Activated T-helper 17 cell treated with anti-CD3 and anti-CD28 coated beads, Interleukin-2, amount 50 U/mL, for 72 hours (primary cell): ENCODE measurements at regions not wholly inside any gene's neighbourhood (a gene's known extent, or its start where the extent isn't known, plus 50 kb on each side); places are given as distances from the start of the nearest gene placed in this dataset.
"Not testable (repeated sequence)": the region's sequence is repeated elsewhere in the genome, so short reads cannot be mapped to it uniquely, and the experiment has no call there.

ENCODE experiments used
- ATAC-seq: fragments of 150-1000 bp; cut with Tn5 transposase; replicated peaks from 2 replicates; pipeline ENCODE4 v1.10.0; 2021; ENCODE audit warnings: mild to moderate bottlenecking, moderate library complexity
- H3K27ac Mint-ChIP-seq: one replicate; pipeline ENCODE4 v1.8.0; 2022; ENCODE audit warnings: mixed read lengths
- H3K27me3 Mint-ChIP-seq: one replicate; pipeline ENCODE4 v1.8.0; 2022; ENCODE audit warnings: mixed read lengths
- H3K36me3 Mint-ChIP-seq: one replicate; pipeline ENCODE4 v1.8.0; 2022; ENCODE audit warnings: low read depth, mild to moderate bottlenecking, mixed read lengths
- H3K4me1 Mint-ChIP-seq: one replicate; pipeline ENCODE4 v1.8.0; 2022; ENCODE audit warnings: mixed read lengths
- H3K4me3 Mint-ChIP-seq: one replicate; pipeline ENCODE4 v1.8.0; 2022; ENCODE audit warnings: mild to moderate bottlenecking, mixed read lengths
- H3K9me3 Mint-ChIP-seq: one replicate; pipeline ENCODE4 v1.8.0; 2022; ENCODE audit warnings: mixed read lengths

GRCh38 chr7:48992816-48993215 is 68.5 kb downstream of the CDC14C start:
- H3K4me1 Mint-ChIP-seq, result no peaks in the 10 kb centered on the region
- H3K36me3 Mint-ChIP-seq, result no peaks in the 10 kb centered on the region
- H3K27ac Mint-ChIP-seq, result no peak overlapping the region
- no peaks in the 10 kb centered on the region for H3K9me3 Mint-ChIP-seq
- no peaks in the 10 kb centered on the region for H3K27me3 Mint-ChIP-seq
- no peak for ATAC-seq
- H3K4me3 Mint-ChIP-seq, result no peak overlapping the region

DNA sequence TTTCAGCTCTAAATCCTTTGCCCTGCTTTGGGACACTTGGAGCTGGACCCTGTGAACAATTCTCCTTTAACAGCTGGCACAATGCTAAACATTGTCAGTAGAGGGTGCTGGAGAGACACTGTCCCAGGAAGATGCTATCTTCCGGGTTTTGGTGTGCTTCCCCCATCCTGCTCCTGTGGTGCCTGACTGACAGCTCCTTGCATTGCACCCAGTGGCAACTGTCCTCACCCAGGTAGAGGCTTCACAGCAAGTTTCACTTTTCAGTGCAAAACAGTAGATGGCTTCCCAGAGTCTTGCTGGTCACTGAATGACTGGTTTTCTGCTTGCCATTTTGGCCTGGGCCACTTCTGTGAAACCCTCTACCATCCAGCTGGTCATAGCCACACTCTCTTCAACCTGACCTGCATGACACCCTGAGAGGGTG is 77.3 kb downstream of the CDC14C start:
- H3K27me3 Mint-ChIP-seq, result no peaks in the 10 kb centered on the region

GRCh38 chr7:49010717-49011116 is 86.4 kb downstream of the CDC14C start:
- H3K4me3 Mint-ChIP-seq, result no peak overlapping the region
- no peaks in the 10 kb centered on the region for H3K27me3 Mint-ChIP-seq
- H3K36me3 Mint-ChIP-seq, result no peaks in the 10 kb centered on the region
- no peak for ATAC-seq
- no peaks in the 10 kb centered on the region for H3K4me1 Mint-ChIP-seq
- H3K9me3 Mint-ChIP-seq, result peaks cover 26% of the 10 kb centered on the region
- H3K27ac Mint-ChIP-seq, result no peak overlapping the region

More for the DNA sequence above, 77.3 kb downstream of the CDC14C start:
- H3K9me3 Mint-ChIP-seq, result peaks cover 10% of the 10 kb centered on the region
- ATAC-seq, result no peak
- no peaks in the 10 kb centered on the region for H3K36me3 Mint-ChIP-seq
- H3K4me1 Mint-ChIP-seq, result no peaks in the 10 kb centered on the region
- no peak overlapping the region for H3K27ac Mint-ChIP-seq
- H3K4me3 Mint-ChIP-seq, result no peak overlapping the region

- no peak overlapping the region for H3K27ac Mint-ChIP-seq
- ATAC-seq, result no peak
- H3K4me3 Mint-ChIP-seq, result no peak overlapping the region
- no peaks in the 10 kb centered on the region for H3K36me3 Mint-ChIP-seq
- peaks cover 32% of the 10 kb centered on the region for H3K9me3 Mint-ChIP-seq
- no peaks in the 10 kb centered on the region for H3K4me1 Mint-ChIP-seq
- no peaks in the 10 kb centered on the region for H3K27me3 Mint-ChIP-seq
These were observed 90.5 kb downstream of the CDC14C start for GRCh38 chr7:49014870-49015269.

- H3K4me3 Mint-ChIP-seq, result no peak overlapping the region
- H3K9me3 Mint-ChIP-seq, result peaks cover 22% of the 10 kb centered on the region
- ATAC-seq, result no peak
- no peak overlapping the region for H3K27ac Mint-ChIP-seq
- no peaks in the 10 kb centered on the region for H3K4me1 Mint-ChIP-seq
- no peaks in the 10 kb centered on the region for H3K36me3 Mint-ChIP-seq
- no peaks in the 10 kb centered on the region for H3K27me3 Mint-ChIP-seq
These were observed 95.8 kb downstream of the CDC14C start for GRCh38 chr7:49020145-49020544.

- no peak for ATAC-seq
- no peaks in the 10 kb centered on the region for H3K36me3 Mint-ChIP-seq
- H3K9me3 Mint-ChIP-seq, result peaks cover 14% of the 10 kb centered on the region
- no peaks in the 10 kb centered on the region for H3K27me3 Mint-ChIP-seq
- no peaks in the 10 kb centered on the region for H3K4me1 Mint-ChIP-seq
- H3K4me3 Mint-ChIP-seq, result no peak overlapping the region
- H3K27ac Mint-ChIP-seq, result no peak overlapping the region
These were observed 98.1 kb downstream of the CDC14C start for GRCh38 chr7:49022448-49022847.

DNA sequence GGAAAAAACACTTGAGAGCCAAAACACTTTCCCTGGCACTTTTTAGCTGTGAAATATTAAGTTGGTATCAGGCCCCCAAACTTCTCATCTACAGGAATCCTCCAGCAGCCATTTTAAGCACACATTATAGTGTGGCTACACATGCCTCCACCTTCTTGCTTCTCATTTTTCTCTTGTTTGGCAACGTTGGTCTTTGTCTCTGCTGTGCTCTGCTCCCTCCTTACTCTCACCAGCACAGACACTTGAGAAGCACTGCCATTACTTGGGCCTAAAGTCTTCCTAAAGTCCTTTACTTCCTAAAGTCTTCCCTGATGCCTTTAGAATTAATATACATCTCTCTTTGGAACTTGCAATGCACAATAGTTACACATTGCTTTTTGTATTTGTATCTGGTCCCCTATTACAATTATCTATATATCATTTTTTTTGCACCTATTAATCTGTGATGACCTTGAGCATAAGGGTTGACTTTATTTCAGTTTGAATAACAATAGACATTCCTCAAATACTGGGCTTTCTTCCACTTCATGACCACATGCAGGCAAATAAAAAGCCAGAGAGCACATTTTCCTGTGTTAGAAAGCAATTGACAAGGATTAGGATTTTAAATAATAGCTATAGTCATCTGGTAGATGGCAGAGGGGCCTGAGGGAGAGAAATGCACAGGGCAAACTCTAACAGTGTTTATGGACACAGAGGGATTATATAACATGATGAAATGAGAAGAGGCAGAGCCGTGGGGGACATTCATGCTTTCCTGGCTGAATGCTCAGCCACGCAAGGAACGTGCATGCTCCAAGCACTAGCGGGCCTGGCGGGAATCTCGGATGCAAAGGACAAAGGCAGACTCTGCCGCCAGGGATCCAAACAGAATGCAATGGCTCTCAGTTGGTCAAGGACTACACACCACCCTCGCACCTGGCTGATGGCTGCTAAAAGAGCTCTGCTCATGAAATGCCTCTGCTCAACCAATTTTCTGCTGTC is 99.3 kb downstream of the CDC14C start:
- no peak for ATAC-seq
- peaks cover 12% of the 10 kb centered on the region for H3K9me3 Mint-ChIP-seq
- no peak overlapping the region for H3K27ac Mint-ChIP-seq
- no peaks in the 10 kb centered on the region for H3K36me3 Mint-ChIP-seq
- H3K27me3 Mint-ChIP-seq, result no peaks in the 10 kb centered on the region
- no peaks in the 10 kb centered on the region for H3K4me1 Mint-ChIP-seq
- H3K4me3 Mint-ChIP-seq, result no peak overlapping the region

DNA sequence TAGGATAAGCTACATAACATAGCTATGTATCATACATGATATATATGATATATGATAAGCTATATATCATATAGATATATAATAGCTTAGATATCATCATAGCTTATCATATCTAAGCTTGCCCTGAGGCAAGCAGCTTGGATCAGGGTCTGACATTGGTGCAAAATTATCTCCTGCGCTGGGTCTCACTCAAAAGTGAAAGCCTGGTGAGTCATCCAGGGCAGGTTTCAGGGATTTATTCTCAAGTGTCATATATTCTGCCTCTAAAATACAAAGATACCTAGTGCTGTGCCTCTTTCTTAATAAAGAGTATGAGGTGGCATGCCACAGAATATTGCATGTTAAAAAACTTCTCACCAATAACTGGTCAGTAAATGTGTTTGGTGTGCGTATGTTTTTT is 105.9 kb downstream of the CDC14C start:
- H3K36me3 Mint-ChIP-seq, result no peaks in the 10 kb centered on the region
- H3K9me3 Mint-ChIP-seq, result no peaks in the 10 kb centered on the region
- H3K4me3 Mint-ChIP-seq, result no peak overlapping the region
- no peak for ATAC-seq
- H3K4me1 Mint-ChIP-seq, result no peaks in the 10 kb centered on the region
- no peaks in the 10 kb centered on the region for H3K27me3 Mint-ChIP-seq
- no peak overlapping the region for H3K27ac Mint-ChIP-seq

- H3K9me3 Mint-ChIP-seq, result peaks cover 10% of the 10 kb centered on the region
- H3K4me3 Mint-ChIP-seq, H3K27me3 Mint-ChIP-seq, H3K27ac Mint-ChIP-seq, H3K36me3 Mint-ChIP-seq, ATAC-seq, H3K4me1 Mint-ChIP-seq: not testable (repeated sequence)
These were observed 108.8 kb downstream of the CDC14C start for GRCh38 chr7:49033140-49033539.

DNA sequence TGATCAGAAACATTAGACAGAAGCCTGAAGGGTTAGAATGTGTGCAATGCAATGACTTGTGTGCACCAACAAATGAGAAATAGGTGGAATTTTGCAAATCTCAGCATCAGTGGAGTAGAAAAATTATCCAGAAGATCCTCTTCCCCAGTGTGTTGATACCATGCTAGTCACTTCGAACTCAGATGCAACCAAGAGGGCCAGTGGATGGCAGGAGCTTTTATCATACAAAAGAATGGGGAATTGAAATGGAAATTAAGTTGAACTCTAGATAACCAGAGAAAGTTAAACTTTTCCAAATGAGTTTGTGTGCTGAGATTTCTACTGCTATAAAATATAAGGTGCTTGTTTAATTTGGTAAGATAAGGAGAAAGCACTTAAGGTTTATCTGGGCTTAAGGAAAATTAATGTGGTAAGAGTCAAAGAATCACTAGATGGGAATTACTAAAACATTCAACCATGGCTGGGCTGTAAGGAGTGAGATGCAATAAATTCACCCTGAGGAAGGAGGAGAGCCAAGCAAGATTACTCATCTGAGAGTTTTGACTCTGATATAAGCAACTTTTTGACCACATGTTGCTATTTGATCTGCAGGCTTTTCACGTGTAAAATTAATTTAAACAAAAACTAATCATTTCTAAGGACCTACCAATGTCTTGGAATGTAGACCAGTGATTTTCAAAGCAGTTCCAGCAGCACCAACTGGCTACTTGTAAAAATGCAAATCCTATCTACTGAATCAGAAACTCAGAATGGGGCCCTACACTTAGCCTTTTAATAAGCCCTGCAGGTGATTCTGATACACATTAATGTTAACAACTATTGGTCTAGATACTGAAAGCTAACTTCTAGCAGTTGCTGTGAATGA is 113.2 kb downstream of the CDC14C start:
- no peak for ATAC-seq
- Mint-ChIP-seq H3K36me3 (no peaks in the 10 kb centered on the region), H3K27ac (no peak overlapping the region), H3K4me1 (no peaks in the 10 kb centered on the region), H3K9me3 (peaks cover 28% of the 10 kb centered on the region), H3K4me3 (no peak overlapping the region), H3K27me3 (no peaks in the 10 kb centered on the region)

- H3K4me3 Mint-ChIP-seq, result no peak overlapping the region
- ATAC-seq, result no peak
- H3K9me3 Mint-ChIP-seq, result peaks cover 28% of the 10 kb centered on the region
- no peak overlapping the region for H3K27ac Mint-ChIP-seq
- H3K4me1 Mint-ChIP-seq, result no peaks in the 10 kb centered on the region
- H3K27me3 Mint-ChIP-seq, result no peaks in the 10 kb centered on the region
- no peaks in the 10 kb centered on the region for H3K36me3 Mint-ChIP-seq
These were observed 114.5 kb downstream of the CDC14C start for GRCh38 chr7:49038821-49039358.

DNA sequence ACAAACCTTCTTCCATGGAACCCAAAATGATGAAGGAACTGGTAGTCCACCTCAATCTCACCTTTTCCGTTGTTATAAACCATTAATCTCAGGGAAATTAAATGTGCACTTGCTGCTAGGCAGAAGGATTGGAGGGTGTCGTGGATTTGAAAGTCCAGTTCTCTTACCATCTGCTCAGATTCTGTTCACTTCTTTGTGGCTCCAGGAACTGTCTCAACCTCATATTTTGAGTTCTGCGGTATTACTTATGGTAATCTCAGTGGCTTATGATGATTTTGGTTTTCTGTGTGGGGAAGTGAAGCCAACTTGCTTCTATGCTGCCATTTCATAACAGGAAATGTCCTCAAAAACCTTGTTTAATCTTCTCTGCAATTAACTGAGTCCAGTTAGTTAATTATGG is 136.4 kb downstream of the CDC14C start:
- H3K4me1 Mint-ChIP-seq, result no peaks in the 10 kb centered on the region
- no peaks in the 10 kb centered on the region for H3K27me3 Mint-ChIP-seq
- H3K36me3 Mint-ChIP-seq, result no peaks in the 10 kb centered on the region
- H3K4me3 Mint-ChIP-seq, result no peak overlapping the region
- no peak overlapping the region for H3K27ac Mint-ChIP-seq
- ATAC-seq, result no peak
- peaks cover 16% of the 10 kb centered on the region for H3K9me3 Mint-ChIP-seq

GRCh38 chr7:49074538-49074937 is 150.2 kb downstream of the CDC14C start:
- Mint-ChIP-seq H3K27ac (no peak overlapping the region), H3K4me3 (no peak overlapping the region), H3K36me3 (no peaks in the 10 kb centered on the region), H3K9me3 (peaks cover 10% of the 10 kb centered on the region), H3K4me1 (no peaks in the 10 kb centered on the region), H3K27me3 (no peaks in the 10 kb centered on the region)
- ATAC-seq, result no peak

GRCh38 chr7:49080896-49081475 is 156.6 kb downstream of the CDC14C start:
- H3K9me3 Mint-ChIP-seq, result peaks cover 13% of the 10 kb centered on the region
- no peak overlapping the region for H3K27ac Mint-ChIP-seq
- H3K4me3 Mint-ChIP-seq, result no peak overlapping the region
- ATAC-seq, result no peak
- H3K27me3 Mint-ChIP-seq, result no peaks in the 10 kb centered on the region
- no peaks in the 10 kb centered on the region for H3K36me3 Mint-ChIP-seq
- no peaks in the 10 kb centered on the region for H3K4me1 Mint-ChIP-seq
